ENCODE measurements at regions not wholly inside any gene's neighbourhood (a gene's known extent, or its start where the extent isn't known, plus 50 kb on each side); places are given as distances from the start of the nearest gene placed in this dataset.

DNA sequence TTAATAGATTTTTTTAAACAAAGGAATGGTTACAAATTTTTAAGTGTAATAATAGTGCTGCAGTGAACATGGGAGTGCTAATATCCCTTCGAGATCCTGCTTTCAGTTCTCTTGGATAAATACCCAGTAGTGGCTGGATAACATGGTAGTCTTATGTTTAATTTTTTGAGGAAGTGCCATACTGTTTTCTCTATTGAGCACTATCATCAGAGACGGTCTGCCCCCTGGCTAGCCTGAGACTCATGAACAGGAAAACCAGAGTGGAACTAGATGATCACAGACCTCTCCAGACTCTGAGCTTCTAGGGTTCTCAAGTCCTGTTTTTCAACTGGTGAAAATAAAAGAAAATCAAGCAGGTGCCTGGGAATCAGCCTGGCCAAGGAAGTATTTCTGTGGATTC lies 97.3 kb upstream of the MARK1 start:
- no peak for TF ChIP-seq EZH2 (IDR thresholded peaks at IDR 0.05; ENCODE audit: insufficient read depth, poor library complexity, severe bottlenecking)
- no peak for TF ChIP-seq EZH2phosphoT487 (IDR thresholded peaks at IDR 0.05; ENCODE audit: insufficient read depth, low read depth)
